IPS DF 4.7 (cell line): ENCODE measurements at regions not wholly inside any gene's neighbourhood (a gene's known extent, or its start where the extent isn't known, plus 50 kb on each side); places are given as distances from the start of the nearest gene placed in this dataset.
A peak's percentile ranks its signal among the peaks of the same experiment; 100 is the strongest.

ENCODE experiments used
- DNase-seq: peaks from one replicate; pipeline ENCODE4 v3.0.0-alpha.2; 2013; ENCODE audit warnings: low spot score; ENCODE audit errors: extremely low read depth

DNA sequence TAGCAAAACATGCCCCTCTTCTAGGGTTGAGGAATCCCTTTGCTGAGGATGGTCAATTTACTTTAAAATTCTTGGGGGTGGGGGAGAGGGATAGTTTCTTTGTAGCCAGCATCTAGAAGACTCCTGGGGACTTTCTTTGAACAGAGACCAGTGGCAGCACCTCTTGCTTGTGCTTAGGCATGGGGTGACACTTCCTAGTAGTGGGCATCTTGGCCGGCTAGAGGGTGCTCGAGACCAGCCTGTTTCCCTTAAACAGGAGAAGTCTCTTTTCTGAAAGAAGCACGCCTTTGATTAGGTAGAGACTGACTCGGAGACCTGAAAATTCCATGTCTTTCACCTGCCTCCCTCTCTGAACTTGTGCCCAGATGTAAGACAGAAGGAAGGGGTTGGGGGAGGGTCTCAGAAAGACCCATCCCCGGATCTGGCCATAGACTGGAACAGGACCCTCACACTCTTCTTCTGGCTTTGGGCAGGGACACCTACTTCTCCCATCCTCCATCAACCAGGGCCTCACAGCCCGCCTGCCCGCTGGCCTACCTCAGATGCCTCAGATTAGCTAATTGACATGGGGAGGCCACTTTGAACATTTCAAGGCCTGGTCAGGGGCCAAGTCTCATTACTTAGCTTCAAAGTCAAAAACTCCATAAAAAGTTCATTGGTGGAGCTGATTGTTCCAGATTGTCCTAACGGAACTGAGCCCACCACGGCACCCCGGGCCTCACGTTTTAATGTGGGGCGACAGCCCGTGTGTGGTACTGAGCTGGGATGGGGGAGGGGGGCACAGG, 172.2 kb downstream of the CDC5L start:
- no peak for DNase-seq

DNA sequence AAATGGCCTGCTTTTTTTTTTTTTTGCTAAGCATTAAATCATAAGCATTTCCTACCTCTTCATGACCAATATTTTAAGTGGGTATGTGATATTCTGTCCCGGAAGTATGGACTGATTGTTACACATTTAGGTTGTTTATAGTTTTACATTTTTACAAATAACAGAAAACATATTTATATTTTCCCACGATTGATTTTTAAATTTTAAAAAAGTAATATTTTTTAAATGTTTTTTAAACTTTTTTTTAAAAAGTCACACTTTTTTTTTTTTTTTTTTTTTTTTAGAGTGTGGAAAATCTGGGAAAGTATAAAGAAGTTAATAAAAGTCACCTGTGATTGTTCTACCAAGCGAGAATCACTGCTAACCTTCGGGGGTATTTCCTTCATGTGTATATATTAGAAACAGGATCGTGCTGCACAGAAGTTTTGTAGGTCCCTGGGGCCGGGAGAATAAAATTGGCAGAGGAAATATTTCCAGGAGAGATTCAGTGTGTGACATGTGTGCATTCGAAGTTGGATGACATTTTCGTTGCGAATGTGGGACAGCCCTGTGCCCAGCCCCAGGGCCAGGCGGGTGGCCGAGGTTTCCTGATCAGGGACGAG, 173.1 kb downstream of the CDC5L start:
- no peak for DNase-seq

DNA sequence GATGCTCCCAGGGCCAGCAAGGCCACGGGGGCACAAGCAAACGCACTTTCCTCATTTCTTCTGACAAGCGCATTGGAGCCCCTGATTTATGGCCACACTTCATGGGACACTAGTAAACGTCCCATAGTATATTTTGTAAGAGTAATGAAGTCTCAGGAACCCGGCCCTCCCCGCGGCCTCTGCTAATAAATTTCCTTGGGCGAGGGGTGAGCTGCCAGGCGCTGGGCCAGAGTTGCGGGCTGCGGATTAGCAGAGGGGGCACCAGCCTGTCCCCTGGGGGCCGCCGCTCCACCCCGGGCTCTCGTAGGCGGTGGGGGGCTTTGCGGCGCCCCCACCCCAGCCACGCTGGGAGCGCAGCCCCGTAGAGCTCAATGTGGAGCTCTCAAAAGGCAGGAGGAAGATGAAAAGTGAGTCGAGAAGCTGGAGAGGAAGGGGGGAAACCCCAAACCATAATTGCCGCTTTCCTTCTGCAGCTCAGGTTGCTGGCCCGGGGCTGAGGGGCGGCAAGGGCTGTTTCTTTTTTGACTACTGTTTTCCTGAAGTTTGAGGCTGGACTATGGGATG, 173.6 kb downstream of the CDC5L start:
- DNase-seq: no peak

DNA sequence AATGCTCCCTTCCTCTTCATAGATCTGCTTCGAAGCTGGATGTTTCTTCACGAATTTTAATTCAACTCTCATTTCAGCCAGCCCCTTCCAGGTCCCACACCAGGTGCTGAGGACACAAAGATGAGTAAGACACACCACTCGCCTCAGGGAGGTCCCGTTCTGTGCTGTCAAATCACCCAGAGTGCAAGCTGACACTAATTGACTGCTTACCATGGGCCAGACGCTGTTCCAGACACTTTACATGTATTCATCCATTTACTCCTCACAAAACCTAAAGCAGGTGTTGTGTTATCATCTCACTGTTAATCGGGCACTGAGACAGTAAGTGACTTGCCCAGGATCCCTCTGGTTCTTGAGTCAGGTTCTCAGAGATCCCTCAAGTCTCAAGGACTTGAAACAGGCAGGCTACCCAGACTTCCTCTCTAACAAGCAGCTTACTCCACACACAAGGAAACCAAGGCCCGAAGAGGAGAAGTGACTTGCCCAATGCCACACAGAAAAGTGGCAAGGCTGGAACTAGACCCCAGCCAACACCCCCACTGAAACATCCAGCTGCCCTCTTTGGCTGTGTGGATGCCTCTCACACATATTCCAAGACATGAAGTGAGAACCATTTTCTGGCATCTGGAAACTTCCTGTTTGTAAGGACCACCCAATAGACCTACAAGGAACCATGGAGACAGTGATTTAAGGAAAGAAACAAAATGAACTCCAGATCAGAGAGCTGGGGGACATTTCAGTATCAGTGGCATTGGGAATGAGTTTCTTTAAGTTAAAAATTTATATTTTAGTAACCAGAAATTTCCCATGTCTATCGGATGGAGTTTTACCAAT, 174.5 kb downstream of the CDC5L start:
- no peak for DNase-seq

DNA sequence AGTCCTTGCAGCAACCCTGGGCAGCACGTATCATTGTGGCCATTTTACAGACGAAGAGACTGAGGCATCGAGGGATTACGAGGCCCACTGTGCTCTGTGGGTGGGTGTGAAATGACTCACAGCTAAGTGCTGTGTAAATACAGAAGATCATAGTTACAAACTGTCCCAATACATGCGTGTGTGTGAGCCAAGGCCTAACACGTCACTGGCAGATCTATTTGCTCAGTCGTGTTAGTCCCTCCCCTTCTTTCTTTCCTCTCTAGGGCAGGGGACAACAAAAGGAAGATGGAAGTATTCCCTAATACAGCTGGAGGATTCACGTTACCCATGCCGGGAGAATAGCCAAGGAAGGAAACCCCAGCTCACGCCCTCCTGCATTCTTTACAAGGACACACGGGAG, 175.9 kb downstream of the CDC5L start:
- no peak for DNase-seq

DNA sequence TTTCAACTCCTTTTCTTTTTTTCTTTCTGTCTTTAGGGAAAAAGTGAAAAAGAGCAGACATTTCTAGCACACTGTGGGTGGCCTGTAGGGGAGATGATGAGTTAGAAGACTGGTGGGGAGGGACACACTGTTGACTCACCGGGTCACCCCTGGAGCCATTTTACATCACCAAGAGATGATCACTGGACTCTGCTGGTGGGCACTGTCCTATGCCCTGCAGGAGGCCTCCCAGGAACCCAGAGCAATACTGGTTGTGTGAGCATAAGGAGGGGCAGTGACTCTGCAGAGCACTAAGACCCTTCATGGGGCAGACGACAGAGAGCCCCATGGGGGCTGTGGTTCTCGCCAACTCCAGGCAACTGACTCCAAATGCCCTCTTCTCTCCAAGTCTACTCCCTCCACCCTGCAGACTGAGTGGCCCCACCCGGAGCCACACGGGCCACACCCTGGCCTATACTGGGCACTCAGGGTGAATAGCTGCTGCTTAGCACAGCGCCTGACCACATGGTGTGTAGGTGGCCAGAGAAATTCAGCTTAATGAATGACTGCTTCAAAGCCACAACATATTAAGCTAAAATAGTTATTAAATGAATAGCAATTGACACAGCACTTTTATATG, 177.5 kb downstream of the CDC5L start:
- DNase-seq: no peak

DNA sequence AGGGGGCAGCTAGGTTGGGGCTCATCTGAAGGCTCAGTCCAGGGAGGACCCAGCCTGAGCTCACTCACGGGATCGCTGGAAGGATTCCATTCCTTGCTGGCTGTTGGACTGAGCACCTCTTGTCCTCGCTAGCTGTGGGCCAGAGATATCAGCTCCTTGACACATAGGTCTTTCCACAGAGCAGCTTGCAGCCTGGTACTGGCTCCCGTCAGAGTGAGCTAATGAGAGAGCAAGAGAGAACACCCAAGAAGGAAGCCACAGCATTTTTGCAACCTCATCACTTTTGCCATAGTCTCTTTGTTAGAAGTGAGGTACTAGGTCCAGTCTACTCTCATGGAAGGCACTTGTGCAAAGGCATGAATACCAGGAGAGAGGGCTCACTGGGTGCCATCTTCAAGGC, 179.9 kb downstream of the CDC5L start:
- DNase-seq: no peak

DNA sequence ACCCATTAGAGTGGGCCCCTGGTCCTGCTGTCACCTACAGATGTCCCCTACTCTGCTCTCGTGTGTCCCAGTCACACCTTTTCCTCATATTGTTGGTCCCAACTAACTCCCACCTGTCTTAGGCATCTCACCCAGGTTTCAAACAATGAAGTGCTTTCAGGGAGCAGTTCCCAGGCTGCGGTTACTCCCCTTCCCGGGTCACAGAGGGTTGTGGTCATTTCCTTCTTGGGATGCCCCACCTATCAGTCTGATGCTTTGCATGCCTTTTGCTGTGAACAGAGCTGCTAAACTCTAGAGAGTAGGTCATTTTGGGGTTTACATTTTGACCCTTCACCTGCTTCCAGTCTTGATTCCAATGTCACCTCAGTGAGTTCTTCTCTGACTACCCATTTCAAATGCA, 181.6 kb downstream of the CDC5L start:
- no peak for DNase-seq

DNA sequence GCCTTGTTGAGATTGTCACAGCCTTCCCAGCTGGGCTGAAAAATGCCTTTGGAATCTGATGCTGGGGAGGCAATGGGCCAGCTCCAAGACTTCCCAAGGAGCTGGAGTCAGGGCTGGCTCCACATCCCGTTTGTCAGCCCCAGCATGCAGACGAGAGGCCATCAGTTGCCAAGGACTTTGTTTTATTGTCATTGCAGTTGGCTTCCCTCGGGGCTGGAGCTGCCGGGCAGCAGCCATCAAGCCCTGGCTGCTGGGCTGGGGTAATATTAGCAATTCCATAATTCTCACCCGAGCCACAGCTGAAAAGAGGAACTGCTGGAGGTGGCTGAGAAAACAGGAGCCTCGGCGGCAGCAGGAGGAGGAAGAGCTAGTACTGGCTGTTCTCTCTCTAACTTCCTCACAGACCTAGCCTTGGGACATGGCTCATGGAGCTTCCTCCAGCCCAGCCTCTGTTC, 182.5 kb downstream of the CDC5L start:
- DNase-seq: no peak

DNA sequence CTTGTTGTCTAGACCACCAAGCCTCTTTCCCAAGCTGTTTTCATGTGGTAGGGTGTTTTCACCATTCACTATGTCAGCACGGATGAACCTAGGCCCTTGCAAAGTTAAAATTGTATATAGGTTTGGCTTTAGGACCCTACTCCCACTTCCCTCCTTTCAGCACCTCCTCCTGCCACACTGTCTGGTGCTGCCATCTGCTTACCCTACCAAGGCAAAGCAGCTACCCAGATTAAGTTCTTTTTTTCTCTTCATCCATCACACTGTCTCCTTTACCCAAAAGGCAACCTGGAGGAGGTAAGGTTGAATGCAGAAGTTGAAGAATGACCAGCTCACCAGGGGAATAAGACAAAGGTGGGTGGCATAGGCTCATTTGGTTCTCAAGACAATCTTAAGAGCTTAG, 184.0 kb downstream of the CDC5L start:
- DNase-seq: no peak

DNA sequence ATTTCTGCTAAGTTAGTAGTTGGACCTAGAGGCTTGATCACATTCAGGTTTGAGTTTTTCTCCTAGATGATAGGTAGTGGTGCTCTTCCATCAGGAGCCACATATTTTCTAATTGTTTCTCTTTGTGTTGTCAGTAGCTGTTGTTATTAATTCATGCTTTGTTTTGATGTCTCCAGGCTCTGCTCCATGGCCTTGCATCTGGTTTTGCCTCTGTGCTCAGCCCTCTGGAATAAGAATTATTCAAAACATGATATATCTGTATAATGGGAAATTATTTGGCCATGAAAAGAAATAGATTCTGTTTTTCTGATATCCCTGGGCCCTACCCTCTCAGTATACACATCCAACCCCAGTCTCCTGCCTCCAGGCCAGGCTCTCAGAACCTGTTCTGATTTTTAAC, 184.8 kb downstream of the CDC5L start:
- DNase-seq: no peak

DNA sequence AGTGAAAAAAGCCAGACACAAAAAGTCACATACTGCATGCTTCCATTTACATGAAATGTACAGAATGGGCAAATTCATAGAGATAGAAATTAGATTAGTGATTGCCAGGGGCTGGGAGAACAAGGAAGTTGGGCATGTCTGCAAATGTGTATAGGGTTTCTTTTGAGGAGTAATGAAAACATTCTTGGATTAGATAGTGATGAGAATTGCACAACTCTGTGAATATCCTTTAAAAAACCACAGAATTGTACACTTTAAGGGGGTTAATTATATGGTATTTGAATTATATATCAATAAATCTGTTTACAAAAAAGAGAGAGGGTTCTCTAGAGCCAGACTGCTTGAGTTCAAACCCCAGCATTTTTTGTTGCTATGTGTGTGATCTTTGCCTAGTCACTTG, 188.1 kb downstream of the CDC5L start:
- no peak for DNase-seq

DNA sequence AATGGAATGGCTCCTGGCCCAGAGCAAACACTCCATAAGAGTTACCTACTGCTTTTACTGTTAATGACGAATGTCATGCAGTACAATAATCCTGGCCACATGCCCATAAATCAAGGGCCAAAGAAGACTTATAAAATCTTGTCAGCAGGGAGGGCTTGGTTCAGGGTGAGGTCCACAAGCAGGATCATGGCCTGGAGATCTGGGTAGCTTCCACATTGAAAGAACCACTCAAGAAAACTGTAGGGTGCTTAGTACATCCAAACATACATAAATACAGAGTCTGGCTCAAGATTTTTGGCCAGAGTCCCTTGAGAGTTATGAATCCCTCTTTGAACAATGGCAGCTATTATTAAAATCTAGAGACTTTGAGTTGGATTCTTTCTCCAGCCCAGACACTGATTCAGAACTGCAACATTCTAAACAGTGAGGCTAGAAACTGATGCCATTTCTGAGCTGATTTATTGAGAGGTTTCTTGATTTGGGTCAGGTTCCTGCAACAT, 188.7 kb downstream of the CDC5L start:
- no peak for DNase-seq

DNA sequence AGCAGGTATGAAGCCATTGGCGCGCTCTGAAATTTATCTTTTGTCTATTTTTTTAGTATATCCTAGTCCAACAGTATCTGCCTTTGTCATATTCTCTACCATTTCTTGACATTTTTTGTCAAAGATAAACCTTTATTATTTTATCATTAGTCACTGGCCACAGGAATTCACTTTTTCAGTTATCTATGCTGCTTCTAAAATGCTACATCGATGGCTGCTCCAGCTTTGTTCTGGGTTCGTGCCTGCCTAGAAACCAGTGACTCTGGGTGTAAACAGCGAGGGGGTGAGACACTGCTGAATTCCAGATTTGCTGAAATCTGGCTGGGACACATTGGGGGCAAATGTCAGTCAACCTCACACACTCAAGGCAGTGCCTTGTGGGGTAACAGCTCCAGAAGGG, 193.4 kb downstream of the CDC5L start:
- no peak for DNase-seq

DNA sequence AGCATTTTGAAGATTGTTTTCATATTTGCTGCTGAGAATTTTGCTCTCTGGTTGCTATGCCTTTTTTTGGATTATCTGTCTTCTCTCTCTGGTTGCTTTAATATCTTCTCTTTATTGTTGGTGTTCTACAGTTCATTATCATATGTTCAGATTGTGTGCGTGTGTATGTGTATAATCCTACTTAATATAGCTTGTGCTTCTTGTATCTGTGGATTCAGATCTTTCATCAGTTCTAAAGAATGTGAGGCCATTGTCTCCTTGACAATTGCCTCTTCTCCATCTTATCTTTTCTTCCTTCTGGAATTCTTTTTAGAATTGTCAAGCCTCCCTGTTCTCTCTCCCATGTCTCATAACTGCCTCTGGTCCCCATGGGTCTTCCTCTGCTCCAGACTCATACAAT, 195.4 kb downstream of the CDC5L start:
- no peak for DNase-seq

DNA sequence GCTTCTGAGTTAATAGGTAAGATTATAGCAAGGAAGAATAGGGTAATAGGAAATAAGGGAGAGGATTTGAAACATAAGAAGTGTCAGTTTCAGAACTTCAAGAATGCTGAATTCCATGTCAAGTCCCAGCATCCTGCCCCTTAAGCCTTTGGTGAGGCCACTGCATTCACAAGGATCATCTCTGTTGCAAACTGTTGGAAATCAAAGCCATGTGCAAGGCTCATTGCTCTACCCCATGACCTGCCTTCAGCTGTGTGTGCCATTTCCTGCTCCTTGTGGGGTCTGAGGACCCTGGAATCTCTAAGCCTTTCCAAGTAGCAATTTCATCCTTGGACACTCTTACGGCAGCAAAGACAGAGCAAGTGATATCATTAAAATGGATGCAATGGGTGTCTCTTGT, 203.0 kb downstream of the CDC5L start:
- DNase-seq: no peak

DNA sequence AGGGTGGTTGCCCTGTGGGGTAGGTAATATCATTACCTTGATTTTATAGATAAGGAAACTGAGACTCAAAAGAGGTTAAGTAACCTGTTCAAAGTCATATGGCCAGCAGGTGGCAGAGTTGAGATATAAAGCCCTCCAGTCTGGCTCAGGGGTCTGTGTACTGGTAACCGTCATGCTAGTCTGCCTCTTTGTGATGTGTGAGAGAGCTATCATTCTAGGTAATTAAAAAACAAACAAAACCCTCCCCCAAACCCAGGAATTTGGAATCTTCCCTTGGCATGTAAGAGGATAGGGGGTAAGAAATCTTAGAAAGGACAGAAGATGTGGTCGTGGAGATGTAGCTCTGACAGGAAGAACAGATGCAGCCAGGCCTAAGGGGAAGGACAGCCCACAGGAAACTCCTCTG, 206.0 kb downstream of the CDC5L start:
- peak; percentile 82 for DNase-seq

DNA sequence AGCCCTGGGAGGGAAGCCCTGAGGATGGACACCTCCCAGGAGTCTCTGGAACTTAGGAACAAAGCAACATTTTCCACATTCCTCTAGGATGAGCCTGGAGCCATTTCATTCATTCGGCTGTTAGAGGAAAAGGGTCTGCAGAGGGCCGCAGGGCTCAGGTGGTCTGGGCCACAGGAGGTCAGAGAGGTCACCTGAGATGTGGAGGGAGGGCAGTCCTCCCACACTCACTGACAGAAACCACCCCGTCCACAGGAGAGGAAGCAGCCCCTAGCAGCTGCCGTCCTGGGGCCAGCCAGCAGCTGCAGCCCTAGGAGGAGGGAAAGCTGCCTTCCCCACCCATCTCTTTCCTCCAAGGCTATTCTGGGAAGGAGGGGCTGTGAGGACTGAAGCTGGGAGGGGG, 207.0 kb downstream of the CDC5L start:
- DNase-seq: no peak

DNA sequence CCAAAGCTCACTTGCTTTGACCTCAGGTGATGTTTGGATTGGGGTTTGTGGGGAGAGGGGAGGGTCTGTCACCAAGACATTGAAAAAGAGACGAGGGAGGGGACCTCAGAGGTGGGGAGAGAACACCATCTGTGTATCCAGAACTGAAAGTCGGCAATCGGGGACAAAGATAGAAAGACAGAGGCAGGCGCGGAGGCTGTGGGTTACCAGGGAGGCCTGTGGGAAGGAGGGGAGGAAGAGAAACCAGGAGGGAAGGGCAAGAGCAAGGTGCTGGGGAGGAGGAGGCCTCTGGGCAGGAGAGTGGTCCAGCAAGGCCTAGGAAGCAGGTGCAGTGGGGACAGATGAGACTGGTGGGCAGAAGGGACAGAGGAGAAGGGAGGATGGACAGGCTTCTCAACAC, 211.2 kb downstream of the CDC5L start:
- DNase-seq: no peak

DNA sequence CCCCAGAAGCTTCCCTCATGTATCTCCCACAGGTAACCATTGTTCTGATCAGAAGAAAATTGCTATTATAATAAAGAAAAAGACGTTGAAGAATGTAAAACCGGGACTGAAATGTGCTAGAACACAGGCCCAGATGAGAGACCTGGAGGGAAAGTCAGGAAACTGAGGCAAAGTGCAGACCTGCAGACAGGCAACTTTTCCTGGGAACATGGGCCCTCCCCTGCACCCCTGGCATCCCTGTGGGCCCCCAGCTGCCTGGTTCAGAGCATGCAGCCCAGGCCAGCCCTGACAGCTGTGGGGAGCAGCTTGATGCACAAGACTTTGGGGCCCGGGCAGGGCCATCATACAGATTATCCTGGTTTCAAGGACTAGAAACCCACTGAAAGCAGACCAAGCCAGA, 212.2 kb downstream of the CDC5L start:
- DNase-seq: no peak

DNA sequence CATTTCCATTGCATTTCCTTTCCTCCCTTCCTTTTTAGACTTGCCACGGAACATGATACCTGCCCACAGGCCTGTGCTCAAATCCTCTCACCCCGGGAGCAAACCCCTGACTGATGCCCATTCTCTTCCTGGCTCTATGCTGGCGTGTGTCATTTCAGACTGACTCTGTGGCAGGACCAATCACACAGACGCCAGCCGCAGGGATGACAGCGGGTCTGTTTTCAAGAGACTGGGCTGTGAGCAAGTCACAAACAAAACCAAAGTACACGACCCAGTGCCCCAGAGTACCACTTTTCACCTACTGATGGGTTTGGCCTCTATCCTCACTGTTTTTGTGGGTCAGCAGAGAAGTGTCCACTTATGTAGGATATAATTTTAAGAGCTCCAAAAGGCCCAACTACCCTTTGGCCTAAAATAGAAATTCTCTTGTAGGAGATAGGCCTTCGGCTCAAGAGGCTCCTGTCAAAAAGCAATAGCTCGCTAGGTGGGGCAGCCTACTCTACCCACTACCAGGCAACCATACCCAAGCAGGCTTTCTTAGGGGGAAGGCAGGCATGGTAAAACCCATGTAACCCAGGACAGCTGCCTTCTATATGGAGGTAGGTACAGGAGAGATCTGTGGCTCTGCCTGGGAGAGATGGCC, 215.7 kb downstream of the CDC5L start:
- no peak for DNase-seq
